ENCODE measurements at regions not wholly inside any gene's neighbourhood (a gene's known extent, or its start where the extent isn't known, plus 50 kb on each side); places are given as distances from the start of the nearest gene placed in this dataset.
"Not testable (repeated sequence)": the region's sequence is repeated elsewhere in the genome, so short reads cannot be mapped to it uniquely, and the experiment has no call there.

GRCh38 chr6:48986845-48987244 is 476.2 kb downstream of the MMUT start:
- Histone ChIP-seq H3K4me1 (ENCODE audit: low read depth) (no peaks in the 10 kb centered on the region), H3K36me3 (ENCODE audit: low read depth) (no peaks in the 10 kb centered on the region), H3K4me3 (no peak overlapping the region), H3K9me3 (peaks cover 22% of the 10 kb centered on the region)
- no peak for TF ChIP-seq CTCF (IDR thresholded peaks at IDR 0.05)
- DNase-seq: peak in 2 of 3 donors; percentile 37 to 64
- peak; percentile 88 for ATAC-seq
- intact Hi-C loops (cut with DNase I, micrococcal nuclease): no loop called here

GRCh38 chr6:48986105-48986504 is 476.9 kb downstream of the MMUT start:
- intact Hi-C loops (cut with DNase I, micrococcal nuclease): no loop called here
- Histone ChIP-seq H3K36me3 (ENCODE audit: low read depth) (no peaks in the 10 kb centered on the region), H3K9me3 (peaks cover 22% of the 10 kb centered on the region), H3K4me3 (no peak overlapping the region), H3K4me1 (ENCODE audit: low read depth) (no peaks in the 10 kb centered on the region)
- ATAC-seq: no peak
- no peak for DNase-seq
- TF ChIP-seq CTCF (IDR thresholded peaks at IDR 0.05): no peak

GRCh38 chr6:48985025-48985424 is 478.0 kb downstream of the MMUT start:
- Histone ChIP-seq H3K36me3 (ENCODE audit: low read depth) (no peaks in the 10 kb centered on the region), H3K9me3 (peaks cover 14% of the 10 kb centered on the region), H3K4me1 (ENCODE audit: low read depth) (no peaks in the 10 kb centered on the region), H3K4me3 (no peak overlapping the region)
- intact Hi-C loops (cut with DNase I, micrococcal nuclease): no loop called here
- ATAC-seq (no peak), DNase-seq (no peak)
- TF ChIP-seq CTCF (IDR thresholded peaks at IDR 0.05): no peak

- H3K36me3 ChIP-seq (ENCODE audit: low read depth); intact Hi-C loops (cut with DNase I, micrococcal nuclease); DNase-seq; H3K9me3 ChIP-seq; ATAC-seq; H3K4me3 ChIP-seq; H3K4me1 ChIP-seq (ENCODE audit: low read depth): not testable (repeated sequence)
These were observed 479.1 kb downstream of the MMUT start for GRCh38 chr6:48983968-48984367.

GRCh38 chr6:48983377-48983776 is 479.7 kb downstream of the MMUT start:
- H3K4me1 ChIP-seq (ENCODE audit: low read depth): no peaks in the 10 kb centered on the region
- no peaks in the 10 kb centered on the region for H3K36me3 ChIP-seq (ENCODE audit: low read depth)
- H3K9me3 ChIP-seq: peaks cover 7% of the 10 kb centered on the region
- DNase-seq (no peak), ATAC-seq (no peak)
- intact Hi-C loops (cut with DNase I, micrococcal nuclease): no loop called here
- TF ChIP-seq CTCF (IDR thresholded peaks at IDR 0.05): no peak
- no peak overlapping the region for H3K4me3 ChIP-seq

- ATAC-seq (no peak), DNase-seq (no peak)
- no peak for TF ChIP-seq CTCF (IDR thresholded peaks at IDR 0.05)
- Histone ChIP-seq H3K9me3 (peaks cover 7% of the 10 kb centered on the region), H3K4me1 (ENCODE audit: low read depth) (no peaks in the 10 kb centered on the region), H3K4me3 (no peak overlapping the region), H3K36me3 (ENCODE audit: low read depth) (no peaks in the 10 kb centered on the region)
- intact Hi-C loops (cut with DNase I, micrococcal nuclease): no loop called here
These were observed 483.2 kb downstream of the MMUT start for GRCh38 chr6:48979806-48980205.

Data from mucosa of descending colon (tissue), 3 donors.